SK-N-SH (cell line): ENCODE measurements at regions not wholly inside any gene's neighbourhood (a gene's known extent, or its start where the extent isn't known, plus 50 kb on each side); places are given as distances from the start of the nearest gene placed in this dataset.

Source experiments
- CTCF ChIA-PET: fragments of 300-600, 350-600 bp; formaldehyde crosslinking; extraction: SDS; loops from one replicate; lab custom pipeline; 2021; lab: Yijun Ruan, JAX
- POLR2A ChIA-PET: fragments of 350-600 bp; sonication (Branson Sonifier 250); formaldehyde crosslinking; extraction: SDS; loops from one replicate; lab custom pipeline; 2020; ENCODE audit warnings: antibody characterized with exemption, inconsistent platforms; lab: Yijun Ruan, JAX
- DNase-seq: peaks from one replicate; pipeline ENCODE4 v3.0.0; 2012
- H2AFZ ChIP-seq: fragments of 200-600 bp; sonication (generic); 2 replicates; pipeline ENCODE4 v1.8.1; 2016; ENCODE audit warnings: antibody characterized with exemption, mild to moderate bottlenecking, low read depth
- H3F3A ChIP-seq: fragments of 200-600 bp; sonication (generic); replicated peaks from 2 replicates; pipeline ENCODE3; 2016; ENCODE audit warnings: antibody characterized with exemption, mild to moderate bottlenecking; ENCODE audit not compliant: insufficient read depth
- H3K27ac ChIP-seq, 2 experiments: fragments of 200-500 bp in 1 of 2; fragments of 200-600 bp in 1 of 2; sonication (Bioruptor generic) in 1 of 2; sonication (generic), shearing (Covaris generic) in 1 of 2; 2 replicates each; pipeline versions ENCODE4 v1.5.1 to v1.6.1; 2014 to 2016; ENCODE audit warnings: low read depth in 2 of 2, inconsistent platforms in 1 of 2, low read length in 1 of 2, mild to moderate bottlenecking in 1 of 2, mixed read lengths in 1 of 2
- H3K27me3 ChIP-seq: fragments of 200-600 bp; sonication (generic), shearing (Covaris generic); 2 replicates; pipeline ENCODE4 v1.6.1; 2016; ENCODE audit warnings: mixed run types; ENCODE audit not compliant: insufficient read depth
- H3K36me3 ChIP-seq, 2 experiments: fragments of 200-500 bp in 1 of 2; fragments of 200-600 bp in 1 of 2; sonication (Bioruptor generic) in 1 of 2; sonication (generic) in 1 of 2; replicated peaks in 1 of 2; 2 replicates each; pipeline versions ENCODE3 to v1.5.1; 2014 to 2016; ENCODE audit warnings: low read length in 1 of 2, mild to moderate bottlenecking in 1 of 2; ENCODE audit not compliant: insufficient read depth in 2 of 2, control insufficient read depth in 1 of 2
- H3K4me1 ChIP-seq, 2 experiments: fragments of 200-500 bp in 1 of 2; fragments of 200-600 bp in 1 of 2; sonication (Bioruptor generic) in 1 of 2; sonication (generic), shearing (Covaris generic) in 1 of 2; 2 replicates each; pipeline versions ENCODE4 v1.5.1 to v1.6.1; 2014 to 2016; ENCODE audit warnings: low read depth in 1 of 2, low read length in 1 of 2, mixed run types in 1 of 2; ENCODE audit not compliant: insufficient read depth in 2 of 2, control insufficient read depth in 1 of 2
- H3K4me2 ChIP-seq: fragments of 200-600 bp; sonication (generic), shearing (Covaris generic); 2 replicates; pipeline ENCODE4 v1.6.1; 2017; ENCODE audit warnings: mixed run types
- H3K4me3 ChIP-seq, 2 experiments: fragments of 200-500 bp in 1 of 2; fragments of 200-600 bp in 1 of 2; sonication (Bioruptor generic) in 1 of 2; sonication (generic), shearing (Covaris generic) in 1 of 2; 2 replicates each; pipeline versions ENCODE4 v1.5.1 to v1.8.1; 2014 to 2016; ENCODE audit warnings: low read depth in 2 of 2, inconsistent platforms in 1 of 2, low read length in 1 of 2, mild to moderate bottlenecking in 1 of 2, mixed read lengths in 1 of 2, moderate library complexity in 1 of 2
- H3K79me2 ChIP-seq: fragments of 200-600 bp; sonication (generic); 2 replicates; pipeline ENCODE4 v1.8.1; 2017; ENCODE audit warnings: mild to moderate bottlenecking; ENCODE audit not compliant: insufficient read depth
- H3K9ac ChIP-seq: fragments of 200-600 bp; sonication (generic); 2 replicates; pipeline ENCODE4 v1.6.1; 2017; ENCODE audit warnings: mixed run types
- H3K9me2 ChIP-seq: fragments of 200-600 bp; sonication (generic); 2 replicates; pipeline ENCODE4 v1.6.1; 2017; ENCODE audit warnings: mixed run types
- H3K9me3 ChIP-seq: fragments of 200-600 bp; sonication (generic); 2 replicates; pipeline ENCODE4 v1.6.1; 2017; ENCODE audit warnings: mixed run types, mild to moderate bottlenecking, moderate library complexity
- H4K20me1 ChIP-seq: fragments of 200-600 bp; sonication (generic); 2 replicates; pipeline ENCODE4 v1.6.1; 2017; ENCODE audit warnings: mild to moderate bottlenecking, mixed run types; ENCODE audit not compliant: insufficient read depth
- EZH2phosphoT487 ChIP-seq: fragments of 200-600 bp; sonication (generic); IDR thresholded peaks from 2 replicates; pipeline ENCODE4 v1.6.1; 2017; ENCODE audit warnings: low read depth, mixed run types, mild to moderate bottlenecking, antibody characterized with exemption, moderate library complexity, borderline replicate concordance
- FOXM1 ChIP-seq: IDR thresholded peaks from 2 replicates; pipeline ENCODE4 v1.4.0; 2012; ENCODE audit warnings: low read depth, mild to moderate bottlenecking
- MAX ChIP-seq: IDR thresholded peaks from 2 replicates; pipeline ENCODE4 v1.4.0; 2012; ENCODE audit warnings: low read depth
- NRF1 ChIP-seq: IDR thresholded peaks from 2 replicates; pipeline ENCODE4 v1.6.1; 2012; ENCODE audit warnings: low read depth, mild to moderate bottlenecking, low read length
- POLR2AphosphoS5 ChIP-seq: IDR thresholded peaks from 2 replicates; pipeline ENCODE4 v1.6.1; 2012; ENCODE audit warnings: low read depth, low read length
- RAD21 ChIP-seq: IDR thresholded peaks from 2 replicates; pipeline ENCODE4 v1.6.1; 2012; ENCODE audit warnings: mild to moderate bottlenecking, low read length
- RCOR1 ChIP-seq: fragments of 150-350 bp; IDR thresholded peaks from 2 replicates; pipeline ENCODE4 v1.6.1; 2017; ENCODE audit warnings: antibody characterized with exemption, low read length
- REST ChIP-seq: IDR thresholded peaks from 2 replicates; pipeline ENCODE4 v1.6.1; 2012; ENCODE audit warnings: mild to moderate bottlenecking, low read depth, low read length, moderate library complexity
- RXRA ChIP-seq: IDR thresholded peaks from 2 replicates; pipeline ENCODE4 v1.4.0; 2012; ENCODE audit warnings: low read depth, mild to moderate bottlenecking, borderline replicate concordance
- SIN3A ChIP-seq: IDR thresholded peaks from 2 replicates; pipeline ENCODE4 v1.6.1; 2012; ENCODE audit warnings: low read depth, mild to moderate bottlenecking, low read length, moderate library complexity, borderline replicate concordance
- SMC3 ChIP-seq: IDR thresholded peaks from 2 replicates; pipeline ENCODE4 v1.6.1; 2012; ENCODE audit warnings: low read depth, low read length, improper control_type of control experiment
- TAF1 ChIP-seq: IDR thresholded peaks from 2 replicates; pipeline ENCODE4 v1.6.1; 2012; ENCODE audit warnings: low read depth, mild to moderate bottlenecking, low read length, moderate library complexity, borderline replicate concordance
- TCF12 ChIP-seq: IDR thresholded peaks from 2 replicates; pipeline ENCODE4 v1.4.0; 2012
- TEAD4 ChIP-seq: IDR thresholded peaks from 2 replicates; pipeline ENCODE4 v1.4.0; 2012; ENCODE audit warnings: mild to moderate bottlenecking, borderline replicate concordance; ENCODE audit not compliant: insufficient read depth
- USF1 ChIP-seq: IDR thresholded peaks from 2 replicates; pipeline ENCODE4 v1.4.0; 2012; ENCODE audit warnings: low read depth, borderline replicate concordance
- USF2 ChIP-seq: fragments of 150-350 bp; IDR thresholded peaks from 2 replicates; pipeline ENCODE4 v1.6.1; 2017; ENCODE audit warnings: antibody characterized with exemption, low read length, low read depth, borderline replicate concordance
- YY1 ChIP-seq: IDR thresholded peaks from 2 replicates; pipeline ENCODE4 v1.4.0; 2012; ENCODE audit warnings: low read depth, mild to moderate bottlenecking
- WGBS: methylation state at CpG from one replicate; pipeline ENCODE4 v1.1.6; 2017; ENCODE audit warnings: low lambda C conversion rate; 5-methylcytosine and 5-hydroxymethylcytosine counted together

GRCh38 chr7:69042138-69042537, 556.1 kb upstream of the AUTS2 start:
- Histone ChIP-seq H3F3A (no peaks in the 10 kb centered on the region), H3K9me2 (no peaks in the 10 kb centered on the region), H2AFZ (no peak overlapping the region), H4K20me1 (no peaks in the 10 kb centered on the region), H3K4me1 (no peaks in the 10 kb centered on the region), H3K9ac (no peak overlapping the region), H3K79me2 (no peaks in the 10 kb centered on the region), H3K27ac (no peak overlapping the region), H3K4me3 (no peak overlapping the region), H3K4me2 (no peak overlapping the region), H3K27me3 (no peaks in the 10 kb centered on the region), H3K9me3 (peaks cover 4% of the 10 kb centered on the region; the same call in 1 of the 2 replicates), H3K36me3 (no peaks in the 10 kb centered on the region)
- ChIA-PET CTCF (no interaction called here), POLR2A (no interaction called here)
- no peak for DNase-seq
- TF ChIP-seq RCOR1: no peak
- TF ChIP-seq SMC3: no peak
- WGBS: 49% methylated on average over 2 of the region's 2 CpGs

- Histone ChIP-seq H3K9ac (no peak overlapping the region), H3K27ac (no peak overlapping the region), H3K4me1 (no peaks in the 10 kb centered on the region; a peak in 1 of 4 replicates), H3F3A (no peaks in the 10 kb centered on the region)
- ChIA-PET CTCF (interaction anchor here (0.8 to 1.5 kb wide), 3 partner anchors 11 to 20 kb away, joined by 3 to 4 read pairs (median 3); no protein-coding TSS in a partner anchor), POLR2A (no interaction called here)
- 37% methylated on average over 6 of the region's 6 CpGs for WGBS
- no peak for DNase-seq
- no peak for TF ChIP-seq RXRA
- no peak for TF ChIP-seq YY1
- TF ChIP-seq TAF1: no peak
- TF ChIP-seq RAD21: no peak
- no peak for TF ChIP-seq USF2
- no peak for TF ChIP-seq TEAD4
- TF ChIP-seq TCF12: no peak
- no peak for TF ChIP-seq MAX
- TF ChIP-seq USF1: no peak
- TF ChIP-seq EZH2phosphoT487: no peak
- TF ChIP-seq SIN3A: no peak
- no peak for TF ChIP-seq FOXM1
- no peak for TF ChIP-seq SMC3
- TF ChIP-seq POLR2AphosphoS5: no peak
- no peak for TF ChIP-seq NRF1
- TF ChIP-seq REST: no peak
- TF ChIP-seq, all 33 proteins: peak for 0
- peaks cover 4% of the 10 kb centered on the region; the same call in 1 of the 2 replicates for H3K9me3 ChIP-seq
- no peaks in the 10 kb centered on the region for H4K20me1 ChIP-seq
- H3K4me2 ChIP-seq: no peak overlapping the region
- H3K36me3 ChIP-seq: no peaks in the 10 kb centered on the region
- no peaks in the 10 kb centered on the region for H3K9me2 ChIP-seq
- no peak overlapping the region for H3K4me3 ChIP-seq
- no peaks in the 10 kb centered on the region for H3K79me2 ChIP-seq
- H2AFZ ChIP-seq: no peak overlapping the region
- H3K27me3 ChIP-seq: no peaks in the 10 kb centered on the region
Observed at GRCh38 chr7:69047151-69047754, 551.0 kb upstream of the AUTS2 start.
